OCI-LY1 (cell line): ENCODE measurements at regions not wholly inside any gene's neighbourhood (a gene's known extent, or its start where the extent isn't known, plus 50 kb on each side); places are given as distances from the start of the nearest gene placed in this dataset.

Experiments
- H2AFZ ChIP-seq: fragments of 200-600 bp; sonication (generic), shearing (Covaris generic); 2 replicates; pipeline ENCODE4 v1.6.0; 2014; ENCODE audit warnings: antibody characterized with exemption, mild to moderate bottlenecking, low read length
- H3F3A ChIP-seq: fragments of 200-600 bp; sonication (generic), shearing (Covaris generic); 2 replicates; pipeline ENCODE4 v1.6.0; 2014; ENCODE audit warnings: mild to moderate bottlenecking, antibody characterized with exemption, low read length, moderate library complexity; ENCODE audit not compliant: insufficient read depth
- H3K27ac ChIP-seq: fragments of 200-600 bp; sonication (generic); 2 replicates; pipeline ENCODE4 v1.5.1; 2014; ENCODE audit warnings: low read length, mixed run types, mild to moderate bottlenecking, low read depth; ENCODE audit not compliant: poor library complexity, severe bottlenecking
- H3K27me3 ChIP-seq: fragments of 200-600 bp; sonication (generic); 2 replicates; pipeline ENCODE4 v1.6.0; 2014; ENCODE audit warnings: antibody characterized with exemption, mild to moderate bottlenecking, low read length, moderate library complexity; ENCODE audit not compliant: insufficient read depth
- H3K36me3 ChIP-seq: fragments of 200-600 bp; sonication (generic); 2 replicates; pipeline ENCODE4 v1.6.1; 2014; ENCODE audit warnings: mild to moderate bottlenecking, antibody characterized with exemption, low read length, moderate library complexity, mixed read lengths; ENCODE audit not compliant: insufficient read depth
- H3K4me1 ChIP-seq: fragments of 200-600 bp; sonication (generic); 2 replicates; pipeline ENCODE4 v1.5.1; 2014; ENCODE audit warnings: mild to moderate bottlenecking, low read length, moderate library complexity; ENCODE audit not compliant: insufficient read depth, severe bottlenecking
- H3K4me2 ChIP-seq: fragments of 200-600 bp; sonication (generic), shearing (Covaris generic); 2 replicates; pipeline ENCODE4 v1.6.1; 2014; ENCODE audit warnings: low read length
- H3K4me3 ChIP-seq: fragments of 200-600 bp; sonication (generic); 2 replicates; pipeline ENCODE4 v1.5.1; 2014; ENCODE audit warnings: low read length, low read depth, mild to moderate bottlenecking, mixed read lengths; ENCODE audit not compliant: poor library complexity, severe bottlenecking
- H3K79me2 ChIP-seq: fragments of 200-600 bp; shearing (Covaris generic); 2 replicates; pipeline ENCODE4 v1.6.1; 2016; ENCODE audit warnings: mixed run types, low read length, mixed read lengths; ENCODE audit not compliant: insufficient read depth
- H3K9ac ChIP-seq: fragments of 200-600 bp; sonication (generic), shearing (Covaris generic); 2 replicates; pipeline ENCODE4 v1.6.1; 2014; ENCODE audit warnings: mild to moderate bottlenecking, low read length, mixed read lengths
- H3K9me2 ChIP-seq: fragments of 200-600 bp; sonication (generic), shearing (Covaris generic); 2 replicates; pipeline ENCODE4 v1.6.1; 2014; ENCODE audit warnings: low read depth, mild to moderate bottlenecking, low read length, mixed read lengths
- H3K9me3 ChIP-seq: fragments of 200-600 bp; shearing (Covaris generic); 2 replicates; pipeline ENCODE4 v1.6.1; 2014; ENCODE audit warnings: low read length, mixed read lengths
- H4K20me1 ChIP-seq: fragments of 200-600 bp; sonication (generic), shearing (Covaris generic); 2 replicates; pipeline ENCODE4 v1.6.0; 2016; ENCODE audit warnings: mild to moderate bottlenecking, low read length; ENCODE audit not compliant: insufficient read depth
- EZH2 ChIP-seq: fragments of 200-600 bp; sonication (generic), shearing (Covaris generic); IDR thresholded peaks from 2 replicates; pipeline ENCODE4 v1.8.0; 2017; ENCODE audit warnings: borderline replicate concordance, mixed run types, mild to moderate bottlenecking, antibody characterized with exemption, low read length, moderate library complexity, mixed read lengths
- TF ChIP-seq, protein P1 (sequence below): fragments of 200-600 bp; sonication (generic), shearing (Covaris generic); IDR thresholded peaks from 2 replicates; pipeline ENCODE4 v1.5.1; 2017; ENCODE audit warnings: mild to moderate bottlenecking, antibody characterized with exemption, low read length, moderate library complexity, mixed read lengths

DNA sequence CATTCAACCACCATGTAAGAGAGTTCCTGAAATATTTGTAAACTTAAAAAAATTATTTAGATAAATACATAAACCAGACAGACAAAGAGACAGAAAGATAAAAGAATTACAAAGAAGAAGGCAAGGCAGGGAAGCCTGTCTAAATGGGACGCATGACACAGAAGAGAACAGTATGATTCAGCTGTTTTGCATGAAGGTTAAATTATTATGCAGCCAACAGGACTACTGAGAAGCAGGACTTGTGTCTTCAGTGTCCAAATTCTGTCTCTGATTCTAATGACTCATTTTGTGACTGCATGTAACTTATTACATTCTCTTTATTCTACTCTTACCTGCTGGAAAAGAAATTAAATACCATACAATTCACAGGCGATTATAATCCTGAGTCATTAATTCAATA, 340.4 kb upstream of the KCNMB2 start:
- Histone ChIP-seq H3K27me3 (no peaks in the 10 kb centered on the region), H3K4me2 (no peak overlapping the region), H3K9me3 (no peaks in the 10 kb centered on the region), H3K36me3 (no peaks in the 10 kb centered on the region), H3K4me1 (no peaks in the 10 kb centered on the region), H3K79me2 (no peaks in the 10 kb centered on the region), H2AFZ (no peak overlapping the region), H3K27ac (no peak overlapping the region), H3K9ac (no peak overlapping the region), H3K4me3 (no peak overlapping the region), H4K20me1 (no peaks in the 10 kb centered on the region), H3K9me2 (no peaks in the 10 kb centered on the region), H3F3A (no peaks in the 10 kb centered on the region)
- TF ChIP-seq EZH2 = no peak
- TF ChIP-seq, protein P1, sequence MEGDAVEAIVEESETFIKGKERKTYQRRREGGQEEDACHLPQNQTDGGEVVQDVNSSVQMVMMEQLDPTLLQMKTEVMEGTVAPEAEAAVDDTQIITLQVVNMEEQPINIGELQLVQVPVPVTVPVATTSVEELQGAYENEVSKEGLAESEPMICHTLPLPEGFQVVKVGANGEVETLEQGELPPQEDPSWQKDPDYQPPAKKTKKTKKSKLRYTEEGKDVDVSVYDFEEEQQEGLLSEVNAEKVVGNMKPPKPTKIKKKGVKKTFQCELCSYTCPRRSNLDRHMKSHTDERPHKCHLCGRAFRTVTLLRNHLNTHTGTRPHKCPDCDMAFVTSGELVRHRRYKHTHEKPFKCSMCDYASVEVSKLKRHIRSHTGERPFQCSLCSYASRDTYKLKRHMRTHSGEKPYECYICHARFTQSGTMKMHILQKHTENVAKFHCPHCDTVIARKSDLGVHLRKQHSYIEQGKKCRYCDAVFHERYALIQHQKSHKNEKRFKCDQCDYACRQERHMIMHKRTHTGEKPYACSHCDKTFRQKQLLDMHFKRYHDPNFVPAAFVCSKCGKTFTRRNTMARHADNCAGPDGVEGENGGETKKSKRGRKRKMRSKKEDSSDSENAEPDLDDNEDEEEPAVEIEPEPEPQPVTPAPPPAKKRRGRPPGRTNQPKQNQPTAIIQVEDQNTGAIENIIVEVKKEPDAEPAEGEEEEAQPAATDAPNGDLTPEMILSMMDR = no peak

DNA sequence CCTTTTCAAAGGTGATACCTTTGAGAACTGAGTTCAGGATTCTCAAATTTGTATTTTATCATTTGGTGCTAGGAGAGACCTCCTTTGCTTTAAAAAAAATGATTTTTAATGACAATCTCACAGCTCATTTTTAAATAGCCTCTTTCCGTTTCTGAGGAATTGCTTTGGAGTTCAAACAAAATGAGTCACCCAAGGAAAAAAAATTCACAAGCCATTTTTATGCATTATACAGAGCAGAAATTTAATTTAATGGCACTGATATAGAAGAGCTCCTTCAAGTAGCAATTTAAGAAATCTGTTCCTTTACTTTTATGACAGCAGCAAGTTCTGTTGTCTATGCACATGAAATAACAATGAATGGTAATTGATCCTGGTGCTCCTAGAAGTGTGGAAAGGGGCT, 337.9 kb upstream of the KCNMB2 start:
- Histone ChIP-seq H3K9ac (no peak overlapping the region), H3K36me3 (no peaks in the 10 kb centered on the region), H3K9me2 (no peaks in the 10 kb centered on the region), H3K4me2 (no peak overlapping the region), H3K4me1 (no peaks in the 10 kb centered on the region), H4K20me1 (no peaks in the 10 kb centered on the region), H3K79me2 (no peaks in the 10 kb centered on the region), H3K9me3 (no peaks in the 10 kb centered on the region), H3K27me3 (no peaks in the 10 kb centered on the region), H2AFZ (no peak overlapping the region), H3F3A (no peaks in the 10 kb centered on the region), H3K27ac (no peak overlapping the region), H3K4me3 (no peak overlapping the region)
- TF ChIP-seq, protein P1 = no peak
- no peak for TF ChIP-seq EZH2

DNA sequence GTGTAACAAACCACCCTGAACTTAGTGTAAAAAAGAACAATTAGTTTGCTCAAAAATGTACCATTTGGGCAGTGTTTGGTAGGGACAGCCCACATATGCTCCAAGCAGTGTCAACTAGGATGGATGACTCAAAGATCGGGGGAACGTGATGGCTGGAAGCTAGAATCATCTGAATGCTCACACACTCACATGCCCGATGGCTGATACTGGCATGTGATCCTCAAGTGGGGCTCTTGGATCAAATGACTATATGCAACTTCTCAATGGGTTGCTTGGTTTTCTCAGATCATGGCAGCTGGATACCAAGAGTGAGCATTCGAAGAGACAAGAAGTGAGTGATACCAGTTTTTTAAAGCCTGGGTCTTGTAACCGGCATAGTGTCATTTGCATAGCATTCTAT, 335.9 kb upstream of the KCNMB2 start:
- Histone ChIP-seq H2AFZ (no peak overlapping the region), H3K9me2 (no peaks in the 10 kb centered on the region), H3K4me1 (no peaks in the 10 kb centered on the region), H3K36me3 (no peaks in the 10 kb centered on the region), H3K27me3 (no peaks in the 10 kb centered on the region), H3K9me3 (no peaks in the 10 kb centered on the region), H3K9ac (no peak overlapping the region), H3K4me3 (no peak overlapping the region), H3K79me2 (no peaks in the 10 kb centered on the region), H4K20me1 (no peaks in the 10 kb centered on the region), H3K4me2 (no peak overlapping the region), H3F3A (no peaks in the 10 kb centered on the region), H3K27ac (no peak overlapping the region)
- TF ChIP-seq EZH2 = no peak
- TF ChIP-seq, protein P1 = no peak
